ENCODE measurements at regions not wholly inside any gene's neighbourhood (a gene's known extent, or its start where the extent isn't known, plus 50 kb on each side); places are given as distances from the start of the nearest gene placed in this dataset.
A peak's percentile ranks its signal among the peaks of the same experiment; 100 is the strongest.

DNA sequence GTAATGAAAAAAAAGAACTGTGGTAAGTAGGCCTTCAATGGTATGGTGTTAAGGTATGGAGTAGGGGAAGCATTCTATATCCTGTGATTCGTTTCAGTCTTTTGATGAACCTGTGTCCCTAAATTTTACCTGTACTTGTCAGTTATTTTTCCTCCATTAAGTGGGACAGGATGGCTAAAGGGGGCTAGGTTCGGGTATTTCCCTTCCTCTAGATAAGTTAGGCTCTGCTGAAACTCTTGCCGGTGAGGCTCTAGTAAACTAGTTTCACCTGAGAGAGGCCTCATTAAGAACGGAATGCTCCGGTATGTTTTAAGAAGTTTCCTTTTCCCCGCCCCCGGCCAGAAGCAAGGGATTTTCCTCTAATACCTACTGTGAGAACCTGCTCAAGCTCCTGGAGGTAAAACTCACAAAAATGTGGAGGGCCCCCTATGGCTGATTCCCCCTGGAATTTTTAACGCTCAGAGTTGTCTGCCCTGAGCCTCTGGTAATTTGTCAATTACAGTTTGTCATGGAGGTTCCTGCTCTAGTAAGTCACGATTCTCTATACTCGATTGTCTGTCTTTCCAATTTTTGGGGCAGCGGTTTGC lies 87.7 kb downstream of the MACIR start:
- H3K9ac ChIP-seq (replicated peaks; ENCODE audit: extremely low read depth, insufficient read depth, low read length): no peak overlapping the region

More for the DNA sequence above, 87.7 kb downstream of the MACIR start:
- ChIA-PET POLR2A (no interaction called here), CTCF (no interaction called here)
- TF ChIP-seq, protein P1, sequence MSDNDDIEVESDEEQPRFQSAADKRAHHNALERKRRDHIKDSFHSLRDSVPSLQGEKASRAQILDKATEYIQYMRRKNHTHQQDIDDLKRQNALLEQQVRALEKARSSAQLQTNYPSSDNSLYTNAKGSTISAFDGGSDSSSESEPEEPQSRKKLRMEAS (IDR thresholded peaks at IDR 0.05; ENCODE audit: insufficient read depth, insufficient read length): no peak
- TF ChIP-seq JUN (IDR thresholded peaks at IDR 0.05; ENCODE audit: borderline replicate concordance, insufficient read depth, insufficient read length, low read depth) (no peak), EZH2 (IDR thresholded peaks at IDR 0.05; ENCODE audit: borderline replicate concordance, low read depth, low read length, severe bottlenecking) (no peak), GATA2 (IDR thresholded peaks at IDR 0.05; ENCODE audit: insufficient read depth, insufficient read length, low read depth, low read length) (no peak), POLR2AphosphoS5 (IDR thresholded peaks at IDR 0.05; ENCODE audit: insufficient read depth, low read depth, low read length) (no peak), FOS (IDR thresholded peaks at IDR 0.05; ENCODE audit: borderline replicate concordance, insufficient read depth, low read length) (no peak), POLR2A (IDR thresholded peaks at IDR 0.05; ENCODE audit: low read depth, low read length) (no peak)
- TF ChIP-seq, protein P2, sequence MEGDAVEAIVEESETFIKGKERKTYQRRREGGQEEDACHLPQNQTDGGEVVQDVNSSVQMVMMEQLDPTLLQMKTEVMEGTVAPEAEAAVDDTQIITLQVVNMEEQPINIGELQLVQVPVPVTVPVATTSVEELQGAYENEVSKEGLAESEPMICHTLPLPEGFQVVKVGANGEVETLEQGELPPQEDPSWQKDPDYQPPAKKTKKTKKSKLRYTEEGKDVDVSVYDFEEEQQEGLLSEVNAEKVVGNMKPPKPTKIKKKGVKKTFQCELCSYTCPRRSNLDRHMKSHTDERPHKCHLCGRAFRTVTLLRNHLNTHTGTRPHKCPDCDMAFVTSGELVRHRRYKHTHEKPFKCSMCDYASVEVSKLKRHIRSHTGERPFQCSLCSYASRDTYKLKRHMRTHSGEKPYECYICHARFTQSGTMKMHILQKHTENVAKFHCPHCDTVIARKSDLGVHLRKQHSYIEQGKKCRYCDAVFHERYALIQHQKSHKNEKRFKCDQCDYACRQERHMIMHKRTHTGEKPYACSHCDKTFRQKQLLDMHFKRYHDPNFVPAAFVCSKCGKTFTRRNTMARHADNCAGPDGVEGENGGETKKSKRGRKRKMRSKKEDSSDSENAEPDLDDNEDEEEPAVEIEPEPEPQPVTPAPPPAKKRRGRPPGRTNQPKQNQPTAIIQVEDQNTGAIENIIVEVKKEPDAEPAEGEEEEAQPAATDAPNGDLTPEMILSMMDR (IDR thresholded peaks at IDR 0.05; ENCODE audit: extremely low read depth in 1 of 2, insufficient read depth in 1 of 2, low read depth in 1 of 2, low read length in 2 of 2): no peak
- H3K9me3 ChIP-seq (replicated peaks; ENCODE audit: control insufficient read depth, insufficient read depth, low read length): no peaks in the 10 kb centered on the region
- no peaks in the 10 kb centered on the region for H4K20me1 ChIP-seq (replicated peaks; ENCODE audit: control insufficient read depth, extremely low read depth, insufficient read depth, low read length)
- no peaks in the 10 kb centered on the region for H3K9me1 ChIP-seq (replicated peaks; ENCODE audit: control insufficient read depth, extremely low read depth, insufficient read depth, low read length)
- peak; percentile 2 for DNase-seq (ENCODE audit: low read depth, low spot score)
- H3K4me1 ChIP-seq (ENCODE audit: control insufficient read depth, extremely low read depth, insufficient read depth, low read length): no peaks in the 10 kb centered on the region
- FAIRE-seq: no peak
- BruUV-seq (replicated peaks): no TSS peak
- H3K27me3 ChIP-seq (ENCODE audit: control insufficient read depth in 2 of 2, insufficient read depth in 2 of 2, low read length in 2 of 2): no peaks in the 10 kb centered on the region
- no peaks in the 10 kb centered on the region for H3K79me2 ChIP-seq (ENCODE audit: control insufficient read depth, insufficient read depth, low read length)
- no peak overlapping the region for H3K4me3 ChIP-seq (replicated peaks in 1 of 3; ENCODE audit: insufficient read depth in 1 of 3, low read depth in 1 of 3, low read length in 3 of 3)
- no peak overlapping the region for H3K27ac ChIP-seq (ENCODE audit: insufficient read depth, low read depth, low read length)
- intact Hi-C loops (cut with micrococcal nuclease): loop anchor here (2.0 kb wide), 1 partner anchor 71 kb away; no protein-coding TSS in a partner anchor
- dilution Hi-C loops (cut with MboI; ENCODE audit: extremely low pct_ligation_motif_present, low sequenced_read_pairs): no loop called here
- H3K4me2 ChIP-seq (ENCODE audit: insufficient read depth, low read length): no peak overlapping the region
- no peaks in the 10 kb centered on the region for H3K36me3 ChIP-seq (ENCODE audit: control insufficient read depth in 2 of 2, extremely low read depth in 1 of 2, insufficient read depth in 2 of 2, low read length in 2 of 2)
- H2AFZ ChIP-seq (ENCODE audit: low read depth, low read length): no peak overlapping the region

Data from endothelial cell of umbilical vein (primary cell).